NCI-H1436 (cell line): ENCODE measurements at regions not wholly inside any gene's neighbourhood (a gene's known extent, or its start where the extent isn't known, plus 50 kb on each side); places are given as distances from the start of the nearest gene placed in this dataset.
"Not testable (repeated sequence)": the region's sequence is repeated elsewhere in the genome, so short reads cannot be mapped to it uniquely, and the experiment has no call there.

Experiments
- DNase-seq: peaks from one replicate; lab custom pipeline; 2025; lab: John Stamatoyannopoulos, UW

DNA sequence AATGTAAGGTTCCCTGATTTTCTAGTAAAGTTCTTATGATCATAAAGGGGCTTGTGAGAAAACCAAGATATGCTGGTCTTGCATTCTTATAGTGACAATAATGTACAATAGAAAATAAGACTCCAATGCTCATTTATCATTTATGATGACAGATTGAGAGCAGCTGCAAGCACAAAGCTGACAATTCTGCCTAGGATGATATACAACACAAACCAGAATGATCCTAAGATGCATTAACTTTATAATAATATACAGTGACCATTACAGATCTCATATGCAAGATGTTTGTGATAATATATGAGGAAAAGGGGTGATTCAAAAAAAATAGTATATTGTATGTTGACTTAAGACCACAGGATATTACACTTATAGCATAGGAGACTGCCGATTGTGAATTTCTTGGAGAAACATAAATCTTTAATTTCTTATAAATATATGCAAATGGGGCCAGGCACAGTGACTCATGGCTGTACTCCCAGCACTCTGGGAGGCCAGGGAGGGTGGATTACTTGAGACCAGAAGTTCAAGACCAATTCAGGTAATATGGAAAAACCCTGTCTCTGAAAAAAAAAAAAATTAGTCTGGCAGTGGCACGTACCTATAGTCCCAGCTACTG, 387.0 kb downstream of the ZBBX start:
- no peak for DNase-seq

DNA sequence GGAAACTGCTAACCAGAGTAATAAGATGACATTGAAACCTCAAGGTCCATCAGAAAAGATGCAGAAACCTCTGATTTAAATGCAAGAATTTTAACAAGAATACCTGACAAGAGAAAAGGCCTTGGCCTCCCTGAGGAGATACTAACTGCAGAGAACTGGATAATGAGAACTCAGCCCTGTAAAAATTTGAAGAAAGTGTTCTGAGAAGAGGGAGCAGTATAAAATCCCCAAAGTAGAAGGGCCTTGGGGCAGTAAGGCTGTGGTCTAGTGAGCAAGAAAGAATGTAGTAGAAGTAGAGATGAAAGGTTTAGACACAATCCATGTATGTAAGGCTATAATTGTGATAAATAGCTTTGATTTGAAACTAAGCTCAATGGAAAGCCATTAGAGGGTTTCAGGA, 394.1 kb downstream of the ZBBX start:
- no peak for DNase-seq

DNA sequence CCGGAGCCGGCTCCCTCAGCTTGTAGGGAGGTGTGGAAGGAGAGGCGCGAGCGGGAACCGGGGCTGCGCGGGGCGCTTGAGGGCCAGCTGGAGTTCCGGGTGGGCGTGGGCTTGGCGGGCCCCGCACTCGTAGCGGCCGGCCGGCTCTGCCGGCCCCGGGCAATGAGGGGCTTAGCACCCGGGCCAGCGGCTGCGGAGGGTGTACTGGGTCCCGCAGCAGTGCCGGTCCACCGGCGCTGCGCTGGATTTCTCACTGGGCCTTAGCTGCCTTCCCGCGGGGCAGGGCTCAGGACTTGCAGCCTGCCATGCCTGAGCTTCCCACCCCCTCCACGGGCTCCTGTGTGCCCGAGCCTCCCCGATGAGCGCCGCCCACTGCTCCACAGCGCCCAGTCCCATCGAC, 404.3 kb downstream of the ZBBX start:
- not testable (repeated sequence) for DNase-seq

DNA sequence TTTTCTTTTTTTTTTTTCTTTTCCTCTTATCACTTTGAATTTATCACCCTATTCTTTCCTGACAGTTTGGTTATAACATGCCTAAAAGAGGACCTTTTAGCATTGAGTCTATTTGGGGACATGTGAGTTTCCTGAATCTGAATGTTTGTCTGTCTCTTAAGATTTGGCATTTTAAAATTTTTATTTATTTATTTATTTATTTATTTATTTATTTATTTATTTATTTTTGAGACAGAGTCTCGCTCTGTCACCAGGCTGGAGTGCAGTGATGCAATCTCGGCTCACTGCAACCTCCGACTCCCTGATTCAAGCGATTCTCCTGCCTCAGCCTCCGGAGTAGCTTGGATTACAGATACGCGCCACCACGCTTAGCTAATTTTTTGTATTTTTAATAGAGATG, 412.4 kb downstream of the ZBBX start:
- DNase-seq, result not testable (repeated sequence)

DNA sequence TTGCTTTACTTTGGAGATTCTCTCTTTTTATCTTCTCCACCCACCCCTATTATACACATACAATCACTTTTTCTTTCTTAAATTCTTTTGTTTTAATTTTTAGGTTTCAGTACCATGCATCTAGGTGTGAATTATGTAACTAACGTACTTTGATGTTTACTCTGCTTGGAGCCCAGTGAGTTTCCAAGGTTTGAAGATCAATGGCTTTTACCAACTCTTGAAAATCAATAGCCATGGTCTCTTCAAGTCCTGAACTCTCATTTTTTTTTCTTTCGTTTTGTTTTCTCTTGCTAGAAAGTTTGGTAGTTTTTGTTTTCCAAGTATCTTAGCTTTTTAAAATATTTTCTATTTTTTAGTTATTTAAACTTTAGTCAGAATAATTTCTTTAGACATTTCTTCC, 417.2 kb downstream of the ZBBX start:
- no peak for DNase-seq

DNA sequence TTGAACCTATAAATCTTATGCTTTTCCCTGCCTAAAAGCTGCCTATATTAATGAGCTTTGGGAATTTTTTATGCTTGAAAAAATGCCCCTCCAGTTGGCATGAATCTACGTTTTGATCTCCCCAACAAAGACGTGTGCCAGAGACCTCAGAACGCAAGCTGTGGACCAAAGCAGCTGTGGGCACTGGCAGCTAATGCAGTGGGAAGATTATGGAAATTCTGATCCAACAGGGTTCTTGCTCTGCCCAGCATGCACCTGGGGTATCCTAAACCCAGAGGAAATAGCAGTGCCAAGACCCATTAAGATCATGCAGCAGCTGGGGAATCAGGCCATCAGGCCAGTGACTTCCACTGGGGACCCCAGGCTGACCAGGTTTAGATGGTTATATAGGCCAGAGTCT, 423.0 kb downstream of the ZBBX start:
- no peak for DNase-seq

DNA sequence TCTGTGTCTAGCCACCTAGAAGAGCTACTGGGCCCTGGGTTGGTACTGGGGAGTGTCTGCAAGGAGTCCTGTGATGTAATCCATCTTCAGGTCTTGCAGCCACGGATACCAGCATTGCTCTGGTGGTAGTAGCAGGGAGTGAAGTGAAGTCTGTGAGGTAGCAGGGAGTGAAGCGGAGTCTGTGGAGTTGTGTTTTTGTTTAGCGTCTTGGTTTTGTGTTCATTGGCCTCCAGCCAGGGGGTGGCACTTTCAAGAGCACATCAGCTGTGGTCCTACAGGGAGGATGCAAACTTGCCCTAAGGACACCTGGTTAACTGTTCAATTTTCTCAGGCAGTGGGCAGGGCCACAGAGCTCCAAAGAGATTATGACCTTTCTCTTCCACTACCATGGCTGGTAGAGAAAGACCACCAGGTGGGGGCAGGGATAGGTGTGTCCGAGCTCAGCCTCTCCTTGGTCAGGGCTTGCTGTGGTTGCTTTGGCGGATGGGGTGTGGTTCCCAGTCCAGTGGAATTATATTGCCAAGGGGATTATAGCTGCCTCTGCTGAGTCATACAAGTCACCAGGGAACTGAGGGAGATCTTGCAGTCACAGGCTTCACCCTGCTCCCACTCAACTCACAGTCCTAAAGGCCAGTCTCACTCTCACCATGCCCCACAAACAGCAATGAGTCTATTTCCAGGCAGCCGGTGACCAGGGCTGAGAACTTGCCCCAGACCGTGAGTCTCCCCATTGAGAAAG, 424.7 kb downstream of the ZBBX start:
- DNase-seq, result no peak

DNA sequence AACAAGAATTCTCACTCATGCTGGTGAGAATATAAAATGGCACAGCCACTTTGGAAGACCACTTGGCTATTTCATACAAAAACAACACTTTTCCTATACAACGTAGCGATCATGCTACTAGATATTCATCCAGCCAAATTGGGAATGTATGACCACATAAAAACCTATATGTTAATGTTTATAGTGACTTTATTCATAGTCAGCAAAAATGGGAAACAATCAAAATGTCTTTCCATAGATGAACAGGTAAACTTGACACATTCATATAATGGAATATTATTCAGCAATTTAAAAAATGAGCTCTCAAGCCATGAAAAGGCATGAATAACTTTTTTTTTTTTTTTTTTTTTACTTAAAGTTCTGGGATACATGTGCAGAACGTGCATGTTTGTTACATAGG, 445.2 kb downstream of the ZBBX start:
- no peak for DNase-seq

DNA sequence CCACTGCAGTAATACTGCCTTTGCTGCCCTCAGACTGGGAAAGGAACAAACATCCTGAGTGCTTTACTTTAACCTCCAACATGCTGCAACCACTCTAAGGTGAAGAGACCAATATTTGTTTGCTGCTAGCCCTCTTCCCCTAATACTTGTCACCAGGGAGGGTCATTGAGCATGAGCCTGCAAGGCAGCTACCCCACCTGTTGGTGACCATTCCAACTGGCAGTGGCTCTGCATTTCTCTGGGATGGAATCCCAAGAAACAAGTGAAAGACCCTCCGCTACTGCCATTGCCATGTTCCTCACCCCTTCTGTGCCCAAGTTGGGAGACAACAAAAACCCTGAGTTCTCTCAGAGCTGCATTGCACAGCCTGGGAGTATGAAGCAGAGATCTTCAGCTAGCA, 462.7 kb downstream of the ZBBX start:
- DNase-seq, result no peak

DNA sequence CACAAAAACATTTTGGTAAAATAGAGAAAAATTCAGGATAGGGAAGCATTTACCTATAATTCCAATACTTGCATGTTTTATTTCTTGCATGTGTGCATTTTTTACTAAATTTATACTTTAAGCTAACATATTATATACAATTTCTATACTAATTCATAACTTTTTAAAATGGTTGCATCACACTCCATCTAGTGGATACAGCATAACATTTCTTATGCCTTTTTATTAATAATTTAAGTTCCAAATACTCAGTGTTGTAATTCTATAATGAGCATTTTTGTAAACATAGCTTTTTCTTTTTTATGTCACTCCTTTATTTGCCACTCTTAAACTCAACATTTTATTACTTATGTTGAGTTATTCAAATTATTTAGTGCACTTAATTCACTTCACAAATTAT, 477.7 kb downstream of the ZBBX start:
- DNase-seq, result no peak

DNA sequence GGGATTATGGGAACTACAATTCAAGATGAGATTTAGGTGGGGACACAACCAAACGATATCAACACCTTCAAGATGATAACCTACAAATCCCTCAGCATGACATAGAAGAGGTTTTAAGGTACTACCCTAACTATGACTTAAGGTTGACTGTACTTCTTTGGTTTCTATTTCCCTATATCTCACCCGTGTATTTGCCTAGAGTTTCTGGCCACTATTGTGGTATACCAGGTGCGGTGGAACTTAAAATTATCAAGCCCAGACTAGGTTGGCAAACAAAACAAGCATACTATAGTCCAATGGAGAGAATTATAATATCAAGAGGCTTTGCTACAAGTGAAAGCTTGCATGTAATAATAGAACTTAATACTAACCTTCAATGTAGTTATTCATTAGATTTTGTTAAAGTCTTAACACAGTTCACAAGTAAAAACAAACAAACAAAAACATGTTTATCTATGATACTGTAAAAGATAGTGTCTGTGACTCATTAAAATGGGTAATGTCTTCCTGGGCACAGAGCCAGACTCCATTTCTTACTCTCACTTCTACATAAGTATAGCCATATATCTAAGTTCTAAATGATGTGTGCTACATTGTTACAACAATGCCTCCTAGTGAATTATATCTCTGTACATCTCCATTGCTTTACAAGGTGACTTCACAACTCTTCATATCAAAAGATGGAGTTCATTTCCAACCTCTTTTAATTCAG, 479.1 kb downstream of the ZBBX start:
- DNase-seq, result no peak

DNA sequence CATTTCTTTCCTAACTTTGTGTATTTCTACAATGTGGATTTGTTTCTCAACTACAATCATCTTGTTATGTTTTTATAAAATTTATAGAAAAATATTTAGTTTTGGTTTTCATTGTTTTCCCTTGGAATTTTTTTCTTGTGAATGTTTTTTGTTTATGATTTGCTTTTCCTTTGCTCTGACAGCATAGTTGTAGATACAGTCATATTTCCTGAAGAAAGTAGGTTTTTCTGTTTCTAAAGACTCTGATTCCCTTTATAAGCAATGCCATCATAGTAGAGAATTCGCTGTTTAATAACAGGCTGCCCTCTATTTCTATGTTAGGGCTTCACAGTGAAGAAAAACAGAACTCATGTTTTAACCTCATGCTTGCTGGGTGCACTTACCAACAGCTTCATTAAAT, 482.3 kb downstream of the ZBBX start:
- no peak for DNase-seq

DNA sequence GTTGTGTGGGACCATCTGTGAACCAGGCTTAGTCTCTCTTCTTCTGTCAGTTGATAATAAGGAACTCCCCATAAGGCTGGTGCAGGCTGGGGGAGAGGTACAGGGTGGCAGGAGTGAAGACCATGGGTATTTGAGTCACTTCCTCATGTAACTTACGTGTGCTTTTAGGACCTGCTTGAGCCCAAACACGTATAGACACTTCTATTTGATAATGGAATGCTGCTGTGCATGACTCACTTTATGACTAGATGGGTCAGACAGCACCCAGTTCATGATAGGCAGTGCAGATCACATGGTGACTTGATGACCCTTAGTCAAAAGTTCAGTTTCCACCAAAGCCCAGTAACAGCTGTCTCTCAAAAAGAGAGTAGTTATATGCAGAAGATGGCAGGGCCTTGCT, 490.9 kb downstream of the ZBBX start:
- DNase-seq, result no peak

DNA sequence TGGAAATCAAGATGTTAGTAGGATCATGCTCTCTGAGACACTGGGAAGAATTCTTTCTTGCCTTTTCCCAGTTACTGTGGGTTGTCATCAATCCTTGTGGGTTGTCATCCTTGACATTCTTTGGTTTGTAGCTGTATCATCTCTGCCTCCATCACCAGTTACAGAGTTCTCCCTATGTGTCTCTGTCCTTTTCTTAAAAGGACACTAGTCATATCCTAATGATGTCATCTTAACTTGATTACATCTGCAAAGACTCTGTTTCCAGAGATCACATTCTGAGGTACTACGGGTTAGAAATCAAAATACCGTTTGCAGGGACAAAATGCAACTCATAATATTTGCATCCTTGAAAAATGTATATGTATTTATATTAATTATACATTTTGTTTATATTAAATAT, 500.4 kb downstream of the ZBBX start:
- DNase-seq, result no peak

DNA sequence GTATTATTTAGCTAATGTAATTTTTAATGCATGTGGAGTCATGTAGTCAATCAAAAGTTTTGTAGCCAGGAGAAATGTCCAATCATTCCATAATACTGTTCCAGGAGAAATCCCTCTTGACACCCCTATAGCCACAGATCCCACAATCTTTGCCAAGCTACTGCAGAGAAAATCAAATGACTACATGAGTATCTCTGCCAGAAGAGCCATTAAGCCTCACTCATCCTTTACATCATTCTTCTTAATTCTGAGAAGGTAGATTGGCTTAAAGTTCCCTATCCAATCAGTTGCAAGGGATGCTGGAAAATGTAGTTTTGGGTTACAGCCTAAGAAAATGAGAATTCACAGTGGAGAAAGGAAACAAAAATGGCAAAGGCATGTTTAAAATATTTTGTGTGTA, 502.1 kb downstream of the ZBBX start:
- no peak for DNase-seq

DNA sequence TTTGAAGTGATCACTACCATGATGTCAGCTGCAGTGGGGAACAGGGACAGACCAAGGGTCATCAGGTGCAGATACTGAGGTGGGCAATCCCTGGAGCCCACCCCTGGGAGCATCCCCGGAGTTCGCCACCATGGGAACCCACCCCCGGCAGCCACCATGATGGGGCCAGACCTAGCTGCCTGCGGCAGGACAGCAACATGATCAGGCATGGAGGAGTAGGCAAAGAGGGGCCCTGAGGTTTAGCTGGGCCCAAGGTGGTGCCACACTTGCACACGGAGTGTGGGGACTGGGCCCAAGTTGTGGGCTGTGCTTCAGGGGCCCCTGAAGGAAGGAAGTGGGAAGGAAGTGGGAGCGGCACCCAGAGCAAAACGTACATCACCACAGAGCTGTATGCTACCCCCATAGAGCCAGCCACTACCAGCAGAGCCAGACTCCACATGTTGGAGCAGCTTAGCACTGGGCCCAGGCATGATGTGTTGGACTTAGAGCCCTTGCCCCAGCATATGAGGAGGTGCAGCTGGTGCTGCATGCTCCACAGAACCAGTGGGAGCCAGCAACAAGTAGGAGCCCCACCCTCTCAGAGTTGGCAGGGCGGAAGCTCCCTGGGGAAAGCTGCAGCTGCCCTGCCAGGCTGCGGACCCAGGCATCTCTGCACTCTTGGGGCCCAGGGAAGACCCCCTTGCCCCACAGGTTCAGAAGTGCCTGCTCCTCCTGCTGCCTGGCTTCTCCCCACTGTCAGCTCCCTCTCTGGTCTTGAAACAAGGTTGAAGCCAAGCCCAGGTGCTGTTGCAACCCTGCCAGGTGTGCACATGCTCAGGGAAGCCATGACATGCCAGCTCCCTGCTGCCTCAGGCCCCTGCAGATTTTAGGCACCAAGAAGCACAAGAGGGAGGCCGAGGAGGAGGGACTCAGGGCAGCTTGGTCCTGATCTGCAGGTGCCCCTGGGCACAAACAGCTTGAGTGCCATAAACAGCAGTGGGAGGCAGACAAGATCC, 515.3 kb downstream of the ZBBX start:
- no peak for DNase-seq

DNA sequence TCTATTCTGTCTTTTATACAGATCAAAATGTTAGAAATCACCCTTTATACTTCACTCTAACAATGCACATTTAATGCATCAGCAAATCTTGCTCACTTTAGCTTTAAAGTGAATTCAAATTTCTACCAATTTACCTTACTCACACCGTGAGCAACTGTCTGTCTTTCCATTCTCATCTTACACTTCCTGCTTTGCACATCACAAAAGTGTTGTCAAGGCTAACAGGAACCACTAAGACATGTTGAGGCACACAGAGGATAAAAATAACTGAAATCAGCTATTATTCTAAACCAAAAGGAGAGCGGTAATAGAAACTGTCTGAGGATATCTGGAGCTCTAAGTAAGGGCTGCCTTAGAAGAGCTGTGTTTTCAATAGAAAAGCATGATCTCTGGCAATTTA, 519.9 kb downstream of the ZBBX start:
- no peak for DNase-seq

DNA sequence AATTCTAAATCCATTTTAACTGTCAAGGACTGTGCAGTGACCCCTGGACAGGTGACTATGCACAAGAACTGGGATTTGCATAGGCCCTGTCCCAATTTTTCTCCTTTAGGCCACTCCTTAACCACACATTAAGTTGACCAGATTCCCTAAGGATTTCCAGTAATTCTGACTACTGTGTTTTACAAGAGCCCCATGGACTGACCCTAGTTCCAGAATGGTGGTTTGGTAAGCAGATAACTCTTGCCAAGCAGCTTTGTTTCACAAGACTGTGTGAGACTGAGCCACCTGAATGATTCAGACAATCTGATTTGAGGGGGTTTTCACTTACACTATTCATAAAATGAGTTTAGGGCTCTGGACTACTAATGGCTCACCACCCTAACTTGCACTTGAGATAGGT, 535.8 kb downstream of the ZBBX start:
- DNase-seq, result no peak

DNA sequence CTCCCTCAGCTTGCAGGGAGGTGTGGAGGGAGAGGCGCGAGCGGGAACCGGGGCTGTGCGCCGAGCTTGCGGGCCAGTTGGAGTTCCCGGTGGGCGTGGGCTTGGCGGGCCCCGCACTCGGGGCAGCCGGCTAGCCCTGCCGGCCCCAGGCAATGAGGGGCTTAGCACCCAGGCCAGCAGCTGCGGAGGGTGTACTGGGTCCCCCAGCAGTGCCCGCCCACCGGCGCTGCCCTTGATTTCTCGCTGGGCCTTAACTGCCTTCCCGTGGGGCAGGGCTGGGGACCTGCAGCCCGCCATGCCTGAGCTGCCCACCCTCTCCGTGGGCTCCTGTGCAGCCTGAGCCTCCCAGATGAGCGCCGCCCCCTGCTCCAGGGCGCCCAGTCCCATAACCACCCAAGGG, 537.3 kb downstream of the ZBBX start:
- not testable (repeated sequence) for DNase-seq

DNA sequence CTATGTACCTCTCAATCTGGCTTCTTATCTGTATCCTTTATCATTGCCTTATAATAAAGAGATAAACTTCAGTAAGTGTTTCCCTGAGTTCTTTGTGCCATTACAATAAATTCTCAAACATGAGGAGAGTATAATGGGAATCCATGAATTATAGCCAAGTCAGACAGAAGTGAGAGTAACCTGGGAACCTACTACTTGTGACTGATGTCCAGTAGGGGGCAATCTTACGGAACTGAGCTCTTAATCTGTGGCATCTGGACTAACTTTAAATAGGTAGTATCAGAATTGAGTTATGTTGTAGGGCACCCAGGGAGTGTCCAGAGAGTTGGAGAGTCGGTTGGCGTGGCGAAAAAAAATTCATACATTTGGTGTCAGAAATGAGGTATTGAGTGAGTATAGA, 542.6 kb downstream of the ZBBX start:
- DNase-seq, result peak; percentile 2

DNA sequence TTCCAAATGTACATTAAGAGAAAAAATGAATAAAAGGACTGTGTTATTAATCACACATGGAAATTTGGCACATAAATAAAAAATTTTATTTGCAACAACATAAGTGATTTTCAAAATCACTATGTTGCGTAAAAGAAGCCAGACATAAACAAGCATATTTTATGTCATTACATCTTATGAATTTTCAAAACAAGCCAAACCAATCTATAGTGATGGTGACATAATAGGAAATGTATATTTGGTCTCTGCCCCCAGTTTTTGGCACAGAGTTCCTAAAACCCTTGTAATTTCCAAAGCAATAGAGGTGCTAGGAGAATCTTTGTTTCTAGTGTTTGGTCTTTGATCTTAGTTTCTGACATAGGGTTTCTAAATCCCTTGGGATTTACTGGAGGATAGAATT, 543.3 kb downstream of the ZBBX start:
- DNase-seq, result no peak

DNA sequence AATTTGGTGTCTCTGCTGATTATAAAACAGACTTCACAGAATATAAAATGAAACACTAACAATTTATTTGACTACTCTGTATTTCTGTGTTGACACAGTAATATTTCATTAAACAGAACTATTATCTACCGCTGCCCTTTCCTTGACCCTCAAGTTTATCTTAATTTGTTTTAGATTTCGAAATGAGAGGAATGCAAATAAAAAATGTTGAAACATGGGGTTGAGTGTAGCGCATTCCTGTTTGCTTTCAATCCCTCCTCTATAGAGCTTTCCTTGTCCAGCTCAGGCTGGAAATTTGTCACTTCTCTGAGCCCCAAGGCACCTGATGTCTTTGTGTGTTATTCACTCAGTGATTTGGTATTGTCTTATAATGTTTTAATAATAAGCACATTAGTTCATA, 550.2 kb downstream of the ZBBX start:
- no peak for DNase-seq
